GM23338 (cell line): ENCODE measurements at regions not wholly inside any gene's neighbourhood (a gene's known extent, or its start where the extent isn't known, plus 50 kb on each side); places are given as distances from the start of the nearest gene placed in this dataset.

ENCODE experiments used
- ATAC-seq: fragments of 200-7000 bp; cut with Tn5 transposase; 3 replicates; pipeline ENCODE4 v1.9.1; 2020
- DNase-seq: peaks from one replicate; pipeline ENCODE4 v3.0.0-alpha.2; 2015; ENCODE audit warnings: low spot score
- H2AFZ ChIP-seq: fragments of 200-600 bp; sonication (generic); 2 replicates; pipeline ENCODE4 v1.8.0; 2016; ENCODE audit warnings: antibody characterized with exemption, mild to moderate bottlenecking, moderate library complexity
- H3F3A ChIP-seq: fragments of 200-600 bp; sonication (generic); replicated peaks from 2 replicates; pipeline ENCODE4 v1.8.0; 2017; ENCODE audit warnings: antibody characterized with exemption, mixed run types, low read depth
- H3K27ac ChIP-seq: fragments of 200-600 bp; sonication (generic); 2 replicates; pipeline ENCODE4 v1.6.1; 2016; ENCODE audit warnings: low read depth
- H3K27me3 ChIP-seq: fragments of 200-600 bp; sonication (generic); 2 replicates; pipeline ENCODE4 v1.8.0; 2016; ENCODE audit warnings: mild to moderate bottlenecking, mixed run types, moderate library complexity; ENCODE audit not compliant: insufficient read depth
- H3K36me3 ChIP-seq: fragments of 200-600 bp; sonication (generic); 2 replicates; pipeline ENCODE4 v1.8.0; 2016; ENCODE audit warnings: mild to moderate bottlenecking; ENCODE audit not compliant: insufficient read depth
- H3K4me1 ChIP-seq: fragments of 200-600 bp; sonication (generic); 2 replicates; pipeline ENCODE4 v1.8.0; 2016; ENCODE audit warnings: mild to moderate bottlenecking, moderate library complexity; ENCODE audit not compliant: insufficient read depth
- H3K4me2 ChIP-seq: fragments of 200-600 bp; sonication (generic); 2 replicates; pipeline ENCODE4 v1.7.1; 2017; ENCODE audit warnings: mixed run types
- H3K4me3 ChIP-seq: fragments of 200-600 bp; sonication (generic); 2 replicates; pipeline ENCODE4 v1.6.1; 2016; ENCODE audit warnings: mixed run types
- H3K79me2 ChIP-seq: fragments of 200-600 bp; sonication (generic); replicated peaks from 2 replicates; pipeline ENCODE4 v1.8.0; 2017; ENCODE audit warnings: mild to moderate bottlenecking; ENCODE audit not compliant: insufficient read depth
- H3K9me2 ChIP-seq: fragments of 200-600 bp; sonication (generic); 2 replicates; pipeline ENCODE4 v1.8.0; 2017; ENCODE audit not compliant: insufficient read depth
- H4K20me1 ChIP-seq: fragments of 200-600 bp; sonication (generic); replicated peaks from 2 replicates; pipeline ENCODE4 v1.8.0; 2017; ENCODE audit warnings: mild to moderate bottlenecking; ENCODE audit not compliant: insufficient read depth
- H3K27ac Mint-ChIP-seq: 2 replicates; pipeline ENCODE4 v1.8.0; 2020; ENCODE audit warnings: inconsistent platforms, mild to moderate bottlenecking, moderate library complexity, mixed read lengths
- H3K27me3 Mint-ChIP-seq: 3 replicates; pipeline ENCODE4 v1.8.0; 2022; ENCODE audit warnings: low read depth, mild to moderate bottlenecking, moderate library complexity, mixed read lengths, inconsistent platforms; ENCODE audit not compliant: insufficient read depth, poor library complexity
- H3K36me3 Mint-ChIP-seq: 3 replicates; pipeline ENCODE4 v1.8.0; 2021; ENCODE audit warnings: low read depth, mild to moderate bottlenecking, inconsistent platforms, moderate library complexity, mixed read lengths
- H3K4me1 Mint-ChIP-seq: 3 replicates; pipeline ENCODE4 v1.8.0; 2020; ENCODE audit warnings: mild to moderate bottlenecking, inconsistent platforms, mixed read lengths
- H3K4me3 Mint-ChIP-seq: 3 replicates; pipeline ENCODE4 v1.8.0; 2021; ENCODE audit warnings: moderate library complexity, mild to moderate bottlenecking, inconsistent platforms, mixed read lengths
- H3K9me3 Mint-ChIP-seq: 3 replicates; pipeline ENCODE4 v1.8.0; 2020; ENCODE audit warnings: moderate library complexity, mild to moderate bottlenecking, inconsistent platforms, mixed read lengths
- CREB1 ChIP-seq: fragments of 250-450 bp; sonication (Bioruptor Pico); IDR thresholded peaks from 2 replicates; pipeline ENCODE4 v1.5.0; 2020; ENCODE audit warnings: low read depth, mild to moderate bottlenecking, moderate library complexity
- EZH2phosphoT487 ChIP-seq: fragments of 200-600 bp; sonication (generic); IDR thresholded peaks from one replicate; pipeline ENCODE4 v1.8.1; 2018; ENCODE audit warnings: antibody characterized with exemption; ENCODE audit not compliant: unreplicated experiment
- JUNB ChIP-seq: IDR thresholded peaks from one replicate; pipeline ENCODE4 v1.6.1; 2016; ENCODE audit warnings: antibody characterized with exemption; ENCODE audit not compliant: unreplicated experiment
- NANOG ChIP-seq: IDR thresholded peaks from 2 replicates; pipeline ENCODE4 v1.6.1; 2016; ENCODE audit warnings: antibody characterized with exemption, borderline replicate concordance
- POLR2AphosphoS5 ChIP-seq: IDR thresholded peaks from 2 replicates; pipeline ENCODE4 v1.6.1; 2016; ENCODE audit warnings: antibody characterized with exemption, low read depth
- STAT1 ChIP-seq: IDR thresholded peaks from one replicate; pipeline ENCODE4 v1.6.1; 2016; ENCODE audit warnings: antibody characterized with exemption; ENCODE audit not compliant: unreplicated experiment
- ZNF114 ChIP-seq: fragments of 250-450 bp; sonication (Bioruptor Pico); IDR thresholded peaks from 2 replicates; pipeline ENCODE4 v1.5.0; 2020; ENCODE audit warnings: mild to moderate bottlenecking, moderate library complexity
- ZNF331 ChIP-seq: fragments of 250-450 bp; sonication (Bioruptor Pico); IDR thresholded peaks from 2 replicates; pipeline ENCODE4 v1.5.0; 2020; ENCODE audit warnings: low read depth, mild to moderate bottlenecking, moderate library complexity
- TF ChIP-seq, protein P1 (sequence below): fragments of 250-450 bp; sonication (Bioruptor Pico); IDR thresholded peaks from 2 replicates; pipeline ENCODE4 v1.5.0; 2020; ENCODE audit warnings: mild to moderate bottlenecking, moderate library complexity
- TF ChIP-seq, protein P2 (sequence below), 2 experiments: fragments of 200-600 bp in 1 of 2; sonication (generic) in 1 of 2; conservative IDR thresholded peaks; 2 replicates each; pipeline versions ENCODE4 v1.5.1 to v1.6.1; 2016 to 2017; ENCODE audit warnings: antibody characterized with exemption in 2 of 2, low read depth in 2 of 2, mild to moderate bottlenecking in 2 of 2, moderate library complexity in 1 of 2
- TF ChIP-seq, protein P3 (sequence below): IDR thresholded peaks from one replicate; pipeline ENCODE4 v1.6.1; 2018; ENCODE audit warnings: antibody characterized with exemption; ENCODE audit not compliant: unreplicated experiment
- TF ChIP-seq, protein P4 (sequence below): IDR thresholded peaks from 2 replicates; pipeline ENCODE4 v1.6.1; 2016; ENCODE audit warnings: antibody characterized with exemption

DNA sequence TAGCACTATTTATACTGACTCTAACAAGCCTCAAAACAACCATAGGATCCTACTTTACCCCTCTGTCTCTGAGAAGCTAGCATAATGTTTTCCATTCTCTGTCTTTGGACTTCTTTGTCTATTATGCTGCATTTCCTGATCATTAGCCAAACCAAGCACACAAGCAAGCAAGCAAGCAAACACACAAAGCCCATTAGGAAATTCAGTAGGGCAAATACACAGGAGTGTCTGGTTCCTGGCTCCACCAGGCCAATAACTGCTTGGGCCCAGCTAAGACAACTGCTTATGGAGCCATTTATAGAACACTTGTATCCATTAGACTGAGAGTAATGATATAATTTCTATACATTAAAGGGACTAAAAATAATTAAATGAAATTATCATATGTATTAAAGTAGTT lies 952.9 kb upstream of the EPHA7 start (continued):
- TF ChIP-seq CREB1 (CRISPR knock-in tag) (no peak), EZH2phosphoT487 (no peak), POLR2AphosphoS5 (no peak), JUNB (no peak)
- TF ChIP-seq, protein P1, sequence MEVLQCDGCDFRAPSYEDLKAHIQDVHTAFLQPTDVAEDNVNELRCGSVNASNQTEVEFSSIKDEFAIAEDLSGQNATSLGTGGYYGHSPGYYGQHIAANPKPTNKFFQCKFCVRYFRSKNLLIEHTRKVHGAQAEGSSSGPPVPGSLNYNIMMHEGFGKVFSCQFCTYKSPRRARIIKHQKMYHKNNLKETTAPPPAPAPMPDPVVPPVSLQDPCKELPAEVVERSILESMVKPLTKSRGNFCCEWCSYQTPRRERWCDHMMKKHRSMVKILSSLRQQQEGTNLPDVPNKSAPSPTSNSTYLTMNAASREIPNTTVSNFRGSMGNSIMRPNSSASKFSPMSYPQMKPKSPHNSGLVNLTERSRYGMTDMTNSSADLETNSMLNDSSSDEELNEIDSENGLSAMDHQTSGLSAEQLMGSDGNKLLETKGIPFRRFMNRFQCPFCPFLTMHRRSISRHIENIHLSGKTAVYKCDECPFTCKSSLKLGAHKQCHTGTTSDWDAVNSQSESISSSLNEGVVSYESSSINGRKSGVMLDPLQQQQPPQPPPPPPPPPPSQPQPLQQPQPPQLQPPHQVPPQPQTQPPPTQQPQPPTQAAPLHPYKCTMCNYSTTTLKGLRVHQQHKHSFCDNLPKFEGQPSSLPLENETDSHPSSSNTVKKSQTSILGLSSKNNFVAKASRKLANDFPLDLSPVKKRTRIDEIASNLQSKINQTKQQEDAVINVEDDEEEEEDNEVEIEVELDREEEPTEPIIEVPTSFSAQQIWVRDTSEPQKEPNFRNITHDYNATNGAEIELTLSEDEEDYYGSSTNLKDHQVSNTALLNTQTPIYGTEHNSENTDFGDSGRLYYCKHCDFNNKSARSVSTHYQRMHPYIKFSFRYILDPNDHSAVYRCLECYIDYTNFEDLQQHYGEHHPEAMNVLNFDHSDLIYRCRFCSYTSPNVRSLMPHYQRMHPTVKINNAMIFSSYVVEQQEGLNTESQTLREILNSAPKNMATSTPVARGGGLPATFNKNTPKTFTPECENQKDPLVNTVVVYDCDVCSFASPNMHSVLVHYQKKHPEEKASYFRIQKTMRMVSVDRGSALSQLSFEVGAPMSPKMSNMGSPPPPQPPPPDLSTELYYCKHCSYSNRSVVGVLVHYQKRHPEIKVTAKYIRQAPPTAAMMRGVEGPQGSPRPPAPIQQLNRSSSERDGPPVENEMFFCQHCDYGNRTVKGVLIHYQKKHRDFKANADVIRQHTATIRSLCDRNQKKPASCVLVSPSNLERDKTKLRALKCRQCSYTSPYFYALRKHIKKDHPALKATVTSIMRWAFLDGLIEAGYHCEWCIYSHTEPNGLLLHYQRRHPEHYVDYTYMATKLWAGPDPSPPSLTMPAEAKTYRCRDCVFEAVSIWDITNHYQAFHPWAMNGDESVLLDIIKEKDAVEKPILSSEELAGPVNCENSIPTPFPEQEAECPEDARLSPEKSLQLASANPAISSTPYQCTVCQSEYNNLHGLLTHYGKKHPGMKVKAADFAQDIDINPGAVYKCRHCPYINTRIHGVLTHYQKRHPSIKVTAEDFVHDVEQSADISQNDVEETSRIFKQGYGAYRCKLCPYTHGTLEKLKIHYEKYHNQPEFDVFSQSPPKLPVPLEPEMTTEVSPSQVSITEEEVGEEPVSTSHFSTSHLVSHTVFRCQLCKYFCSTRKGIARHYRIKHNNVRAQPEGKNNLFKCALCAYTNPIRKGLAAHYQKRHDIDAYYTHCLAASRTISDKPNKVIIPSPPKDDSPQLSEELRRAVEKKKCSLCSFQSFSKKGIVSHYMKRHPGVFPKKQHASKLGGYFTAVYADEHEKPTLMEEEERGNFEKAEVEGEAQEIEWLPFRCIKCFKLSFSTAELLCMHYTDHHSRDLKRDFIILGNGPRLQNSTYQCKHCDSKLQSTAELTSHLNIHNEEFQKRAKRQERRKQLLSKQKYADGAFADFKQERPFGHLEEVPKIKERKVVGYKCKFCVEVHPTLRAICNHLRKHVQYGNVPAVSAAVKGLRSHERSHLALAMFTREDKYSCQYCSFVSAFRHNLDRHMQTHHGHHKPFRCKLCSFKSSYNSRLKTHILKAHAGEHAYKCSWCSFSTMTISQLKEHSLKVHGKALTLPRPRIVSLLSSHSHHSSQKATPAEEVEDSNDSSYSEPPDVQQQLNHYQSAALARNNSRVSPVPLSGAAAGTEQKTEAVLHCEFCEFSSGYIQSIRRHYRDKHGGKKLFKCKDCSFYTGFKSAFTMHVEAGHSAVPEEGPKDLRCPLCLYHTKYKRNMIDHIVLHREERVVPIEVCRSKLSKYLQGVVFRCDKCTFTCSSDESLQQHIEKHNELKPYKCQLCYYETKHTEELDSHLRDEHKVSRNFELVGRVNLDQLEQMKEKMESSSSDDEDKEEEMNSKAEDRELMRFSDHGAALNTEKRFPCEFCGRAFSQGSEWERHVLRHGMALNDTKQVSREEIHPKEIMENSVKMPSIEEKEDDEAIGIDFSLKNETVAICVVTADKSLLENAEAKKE (CRISPR knock-in tag) = no peak

DNA sequence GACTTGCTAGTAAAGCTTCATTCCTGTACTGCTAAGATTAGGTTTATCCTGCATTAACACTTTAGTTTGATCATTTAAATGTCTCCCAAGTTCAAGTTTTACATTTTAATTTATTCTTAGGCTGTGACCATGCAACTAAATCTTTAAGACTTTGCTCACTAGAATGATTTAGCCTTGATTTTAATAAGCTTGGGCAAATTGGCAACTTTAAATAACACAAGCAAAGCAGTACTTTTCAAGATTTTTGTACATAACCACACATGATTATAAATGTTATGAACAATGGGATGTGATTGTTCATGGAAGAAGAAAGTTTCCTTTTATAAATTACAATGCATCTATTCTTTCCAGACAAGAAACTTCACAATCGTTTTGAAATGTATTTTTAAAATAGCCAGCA lies 948.0 kb upstream of the EPHA7 start:
- Mint-ChIP-seq H3K4me3 (no peak overlapping the region), H3K27me3 (no peaks in the 10 kb centered on the region), H3K27ac (no peak overlapping the region), H3K4me1 (no peaks in the 10 kb centered on the region), H3K9me3 (no peaks in the 10 kb centered on the region), H3K36me3 (no peaks in the 10 kb centered on the region)
- H4K20me1 ChIP-seq = no peaks in the 10 kb centered on the region
- H3F3A ChIP-seq = no peaks in the 10 kb centered on the region
- H3K27me3 ChIP-seq = no peaks in the 10 kb centered on the region
- no peaks in the 10 kb centered on the region for H3K79me2 ChIP-seq
- no peak overlapping the region for H2AFZ ChIP-seq
- no peaks in the 10 kb centered on the region for H3K4me1 ChIP-seq
- no peak overlapping the region for H3K4me3 ChIP-seq
- DNase-seq = no peak
- no peak overlapping the region for H3K27ac ChIP-seq
- ATAC-seq = no peak
- no peaks in the 10 kb centered on the region for H3K9me2 ChIP-seq
- no peak overlapping the region for H3K4me2 ChIP-seq
- H3K36me3 ChIP-seq = no peaks in the 10 kb centered on the region
- no peak for TF ChIP-seq ZNF114 (CRISPR knock-in tag)
- no peak for TF ChIP-seq CREB1 (CRISPR knock-in tag)
- TF ChIP-seq JUNB = no peak
- no peak for TF ChIP-seq NANOG
- TF ChIP-seq, protein P2, sequence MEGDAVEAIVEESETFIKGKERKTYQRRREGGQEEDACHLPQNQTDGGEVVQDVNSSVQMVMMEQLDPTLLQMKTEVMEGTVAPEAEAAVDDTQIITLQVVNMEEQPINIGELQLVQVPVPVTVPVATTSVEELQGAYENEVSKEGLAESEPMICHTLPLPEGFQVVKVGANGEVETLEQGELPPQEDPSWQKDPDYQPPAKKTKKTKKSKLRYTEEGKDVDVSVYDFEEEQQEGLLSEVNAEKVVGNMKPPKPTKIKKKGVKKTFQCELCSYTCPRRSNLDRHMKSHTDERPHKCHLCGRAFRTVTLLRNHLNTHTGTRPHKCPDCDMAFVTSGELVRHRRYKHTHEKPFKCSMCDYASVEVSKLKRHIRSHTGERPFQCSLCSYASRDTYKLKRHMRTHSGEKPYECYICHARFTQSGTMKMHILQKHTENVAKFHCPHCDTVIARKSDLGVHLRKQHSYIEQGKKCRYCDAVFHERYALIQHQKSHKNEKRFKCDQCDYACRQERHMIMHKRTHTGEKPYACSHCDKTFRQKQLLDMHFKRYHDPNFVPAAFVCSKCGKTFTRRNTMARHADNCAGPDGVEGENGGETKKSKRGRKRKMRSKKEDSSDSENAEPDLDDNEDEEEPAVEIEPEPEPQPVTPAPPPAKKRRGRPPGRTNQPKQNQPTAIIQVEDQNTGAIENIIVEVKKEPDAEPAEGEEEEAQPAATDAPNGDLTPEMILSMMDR (conservative IDR thresholded peaks at IDR 0.05; ENCODE audit: low read depth in 2 of 2) = no peak
- TF ChIP-seq ZNF331 = no peak
- TF ChIP-seq, protein P3, sequence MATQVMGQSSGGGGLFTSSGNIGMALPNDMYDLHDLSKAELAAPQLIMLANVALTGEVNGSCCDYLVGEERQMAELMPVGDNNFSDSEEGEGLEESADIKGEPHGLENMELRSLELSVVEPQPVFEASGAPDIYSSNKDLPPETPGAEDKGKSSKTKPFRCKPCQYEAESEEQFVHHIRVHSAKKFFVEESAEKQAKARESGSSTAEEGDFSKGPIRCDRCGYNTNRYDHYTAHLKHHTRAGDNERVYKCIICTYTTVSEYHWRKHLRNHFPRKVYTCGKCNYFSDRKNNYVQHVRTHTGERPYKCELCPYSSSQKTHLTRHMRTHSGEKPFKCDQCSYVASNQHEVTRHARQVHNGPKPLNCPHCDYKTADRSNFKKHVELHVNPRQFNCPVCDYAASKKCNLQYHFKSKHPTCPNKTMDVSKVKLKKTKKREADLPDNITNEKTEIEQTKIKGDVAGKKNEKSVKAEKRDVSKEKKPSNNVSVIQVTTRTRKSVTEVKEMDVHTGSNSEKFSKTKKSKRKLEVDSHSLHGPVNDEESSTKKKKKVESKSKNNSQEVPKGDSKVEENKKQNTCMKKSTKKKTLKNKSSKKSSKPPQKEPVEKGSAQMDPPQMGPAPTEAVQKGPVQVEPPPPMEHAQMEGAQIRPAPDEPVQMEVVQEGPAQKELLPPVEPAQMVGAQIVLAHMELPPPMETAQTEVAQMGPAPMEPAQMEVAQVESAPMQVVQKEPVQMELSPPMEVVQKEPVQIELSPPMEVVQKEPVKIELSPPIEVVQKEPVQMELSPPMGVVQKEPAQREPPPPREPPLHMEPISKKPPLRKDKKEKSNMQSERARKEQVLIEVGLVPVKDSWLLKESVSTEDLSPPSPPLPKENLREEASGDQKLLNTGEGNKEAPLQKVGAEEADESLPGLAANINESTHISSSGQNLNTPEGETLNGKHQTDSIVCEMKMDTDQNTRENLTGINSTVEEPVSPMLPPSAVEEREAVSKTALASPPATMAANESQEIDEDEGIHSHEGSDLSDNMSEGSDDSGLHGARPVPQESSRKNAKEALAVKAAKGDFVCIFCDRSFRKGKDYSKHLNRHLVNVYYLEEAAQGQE = no peak
- TF ChIP-seq, protein P4, sequence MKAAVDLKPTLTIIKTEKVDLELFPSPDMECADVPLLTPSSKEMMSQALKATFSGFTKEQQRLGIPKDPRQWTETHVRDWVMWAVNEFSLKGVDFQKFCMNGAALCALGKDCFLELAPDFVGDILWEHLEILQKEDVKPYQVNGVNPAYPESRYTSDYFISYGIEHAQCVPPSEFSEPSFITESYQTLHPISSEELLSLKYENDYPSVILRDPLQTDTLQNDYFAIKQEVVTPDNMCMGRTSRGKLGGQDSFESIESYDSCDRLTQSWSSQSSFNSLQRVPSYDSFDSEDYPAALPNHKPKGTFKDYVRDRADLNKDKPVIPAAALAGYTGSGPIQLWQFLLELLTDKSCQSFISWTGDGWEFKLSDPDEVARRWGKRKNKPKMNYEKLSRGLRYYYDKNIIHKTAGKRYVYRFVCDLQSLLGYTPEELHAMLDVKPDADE = no peak
- no peak for TF ChIP-seq STAT1
